Suppressor macrophage treated with lipopolysaccharide for 1 hour (primary cell): ENCODE measurements at regions not wholly inside any gene's neighbourhood (a gene's known extent, or its start where the extent isn't known, plus 50 kb on each side); places are given as distances from the start of the nearest gene placed in this dataset.

Experiments
- DNase-seq, 3 donors: peaks; one replicate each; pipeline ENCODE4 v3.0.0-alpha.2; 2020 to 2022

GRCh38 chr12:107560899-107561285 is 124.7 kb upstream of the PWP1 start:
- DNase-seq = no peak

GRCh38 chr12:107564946-107565345 is 120.7 kb upstream of the PWP1 start:
- DNase-seq = peak in 1 of 3 donors; percentile 10

- DNase-seq = no peak
These were observed 120.0 kb upstream of the PWP1 start for GRCh38 chr12:107565551-107565950.

GRCh38 chr12:107567876-107568619 is 117.6 kb upstream of the PWP1 start:
- DNase-seq = peak in 2 of 3 donors; percentile 15 to 19

- peak in 2 of 3 donors; percentile 17 to 19 for DNase-seq
These were observed 116.9 kb upstream of the PWP1 start for GRCh38 chr12:107568718-107569117.

- no peak for DNase-seq
These were observed 114.9 kb upstream of the PWP1 start for GRCh38 chr12:107570721-107571120.

GRCh38 chr12:107571492-107571891 is 114.1 kb upstream of the PWP1 start:
- no peak for DNase-seq

GRCh38 chr12:107574691-107575090 is 110.9 kb upstream of the PWP1 start:
- no peak for DNase-seq

GRCh38 chr12:107580750-107581618 is 104.6 kb upstream of the PWP1 start:
- DNase-seq = no peak

- no peak for DNase-seq
These were observed 104.0 kb upstream of the PWP1 start for GRCh38 chr12:107581619-107582015.

- DNase-seq = no peak
These were observed 102.0 kb upstream of the PWP1 start for GRCh38 chr12:107583551-107583950.

- DNase-seq = no peak
These were observed 101.0 kb upstream of the PWP1 start for GRCh38 chr12:107584563-107584962.

- DNase-seq = no peak
These were observed 99.2 kb upstream of the PWP1 start for GRCh38 chr12:107586256-107586970.

- peak; percentile 36 to 43 (median 41) for DNase-seq
These were observed 95.2 kb upstream of the PWP1 start for GRCh38 chr12:107590413-107590812.

GRCh38 chr12:107590814-107591375 is 94.7 kb upstream of the PWP1 start:
- no peak for DNase-seq

GRCh38 chr12:107593713-107594381 is 91.8 kb upstream of the PWP1 start:
- DNase-seq = peak in 2 of 3 donors; percentile 8 to 17

- DNase-seq = no peak
These were observed 90.6 kb upstream of the PWP1 start for GRCh38 chr12:107594995-107595394.

- no peak for DNase-seq
These were observed 87.7 kb upstream of the PWP1 start for GRCh38 chr12:107597695-107598410.

GRCh38 chr12:107598906-107599305 is 86.7 kb upstream of the PWP1 start:
- no peak for DNase-seq

GRCh38 chr12:107600581-107601144 is 84.9 kb upstream of the PWP1 start:
- no peak for DNase-seq

- DNase-seq = no peak
These were observed 83.2 kb upstream of the PWP1 start for GRCh38 chr12:107602446-107602845.
